ENCODE measurements at regions not wholly inside any gene's neighbourhood (a gene's known extent, or its start where the extent isn't known, plus 50 kb on each side); places are given as distances from the start of the nearest gene placed in this dataset.

DNA sequence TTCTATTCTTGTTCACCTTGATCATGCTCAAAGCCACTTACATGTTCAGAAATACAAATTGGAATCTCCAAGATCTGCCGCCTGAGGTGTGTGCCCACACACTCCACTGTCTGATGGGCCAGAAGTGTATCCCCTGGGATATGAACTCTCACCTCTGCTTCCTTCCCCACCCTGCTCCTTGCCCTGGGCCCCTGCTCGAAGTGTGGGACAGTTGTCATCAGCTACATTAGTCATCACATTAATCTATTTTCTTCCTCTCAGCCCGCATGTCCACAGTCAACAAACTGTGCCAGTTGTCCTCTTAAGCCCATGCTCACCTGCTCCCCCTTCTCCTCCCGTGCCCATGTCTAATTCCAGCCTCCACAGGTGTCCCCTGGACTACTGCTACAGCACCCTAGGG, 154.7 kb downstream of the PTPN20 start:
- 64 to 82% methylated on average over 4 of the region's 4 CpGs for WGBS, 2 donors
- H3K4me3 ChIP-seq, result no peak overlapping the region
- H3K9ac ChIP-seq (ENCODE audit: insufficient read depth in 1 of 2, low read length in 2 of 2), result no peak overlapping the region
- H3K27ac ChIP-seq (ENCODE audit: low read depth in 1 of 2, low read length in 1 of 2), result no peak overlapping the region
- ATAC-seq (ENCODE audit: insufficient read depth, low FRiP score), result no peak
- H3K27me3 ChIP-seq (ENCODE audit: control insufficient read depth in 3 of 3, insufficient read depth in 3 of 3, low read length in 2 of 3), result no peaks in the 10 kb centered on the region
- peaks cover 0 to 7% (median 0%) of the 10 kb centered on the region in 5 donors for H3K4me1 ChIP-seq (ENCODE audit: control insufficient read depth in 5 of 5, insufficient read depth in 5 of 5, low read length in 5 of 5)
- DNase-seq, result no peak
- H3K9me3 ChIP-seq (ENCODE audit: control insufficient read depth in 4 of 4, insufficient read depth in 3 of 4, low read length in 3 of 4), result no peaks in the 10 kb centered on the region
- no peaks in the 10 kb centered on the region for H3K36me3 ChIP-seq (ENCODE audit: control insufficient read depth in 4 of 4, insufficient read depth in 4 of 4, low read length in 4 of 4)
- TF ChIP-seq, protein P1, sequence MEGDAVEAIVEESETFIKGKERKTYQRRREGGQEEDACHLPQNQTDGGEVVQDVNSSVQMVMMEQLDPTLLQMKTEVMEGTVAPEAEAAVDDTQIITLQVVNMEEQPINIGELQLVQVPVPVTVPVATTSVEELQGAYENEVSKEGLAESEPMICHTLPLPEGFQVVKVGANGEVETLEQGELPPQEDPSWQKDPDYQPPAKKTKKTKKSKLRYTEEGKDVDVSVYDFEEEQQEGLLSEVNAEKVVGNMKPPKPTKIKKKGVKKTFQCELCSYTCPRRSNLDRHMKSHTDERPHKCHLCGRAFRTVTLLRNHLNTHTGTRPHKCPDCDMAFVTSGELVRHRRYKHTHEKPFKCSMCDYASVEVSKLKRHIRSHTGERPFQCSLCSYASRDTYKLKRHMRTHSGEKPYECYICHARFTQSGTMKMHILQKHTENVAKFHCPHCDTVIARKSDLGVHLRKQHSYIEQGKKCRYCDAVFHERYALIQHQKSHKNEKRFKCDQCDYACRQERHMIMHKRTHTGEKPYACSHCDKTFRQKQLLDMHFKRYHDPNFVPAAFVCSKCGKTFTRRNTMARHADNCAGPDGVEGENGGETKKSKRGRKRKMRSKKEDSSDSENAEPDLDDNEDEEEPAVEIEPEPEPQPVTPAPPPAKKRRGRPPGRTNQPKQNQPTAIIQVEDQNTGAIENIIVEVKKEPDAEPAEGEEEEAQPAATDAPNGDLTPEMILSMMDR (IDR thresholded peaks at IDR 0.05; ENCODE audit: control extremely low read depth, extremely low read depth), result no peak

DNA sequence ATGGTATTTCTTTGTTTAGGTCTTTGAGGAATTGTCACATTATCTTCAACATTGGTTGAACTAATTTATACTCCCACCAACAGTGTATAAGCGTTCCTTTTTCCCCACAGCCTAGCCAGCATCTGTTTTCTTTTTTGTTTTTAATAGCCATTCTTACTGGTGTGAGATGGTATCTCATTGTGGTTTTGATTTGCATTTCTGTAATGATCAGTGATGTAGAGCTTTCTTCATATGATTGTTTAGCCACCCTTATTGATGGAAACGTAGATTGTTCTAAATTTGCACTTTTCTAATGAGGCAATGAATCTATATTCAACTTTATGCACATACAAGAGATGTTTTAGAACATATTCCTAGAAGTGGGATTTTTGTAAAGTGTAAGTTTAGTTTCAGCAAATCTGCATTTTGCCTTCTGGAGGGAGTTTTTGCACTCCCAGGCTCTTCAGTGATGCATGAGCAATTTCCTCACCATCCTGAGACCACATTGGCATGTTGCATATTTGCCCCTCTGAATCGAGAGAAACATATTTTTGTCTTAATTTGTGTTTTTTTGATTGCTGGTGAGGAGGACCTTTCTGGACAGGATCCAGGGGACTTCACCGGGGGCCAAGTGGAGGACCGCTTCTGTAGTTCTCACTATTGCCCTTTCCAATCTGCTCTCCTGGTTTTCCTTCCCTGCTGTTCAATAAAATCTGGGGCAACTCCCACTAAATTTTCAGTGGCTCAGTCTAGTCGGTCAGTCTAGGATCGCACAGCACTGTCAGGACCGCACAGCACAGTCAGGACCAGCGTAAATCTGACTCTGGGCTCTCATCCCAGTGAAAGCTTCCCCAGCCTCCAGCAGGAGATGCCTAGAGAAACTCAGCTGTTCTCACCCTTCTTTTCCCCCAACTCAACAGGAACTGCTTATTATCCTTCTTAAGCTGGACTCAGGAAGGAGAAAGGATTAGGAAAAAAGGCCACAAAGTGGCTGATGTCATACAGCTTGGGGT, 157.0 kb downstream of the PTPN20 start:
- H3K9me3 ChIP-seq (ENCODE audit: control insufficient read depth in 4 of 4, insufficient read depth in 3 of 4, low read length in 3 of 4), result no peaks in the 10 kb centered on the region
- ATAC-seq (ENCODE audit: insufficient read depth, low FRiP score) (no peak), DNase-seq (peak in 1 of 3 donors; percentile 48)
- H3K36me3 ChIP-seq (ENCODE audit: control insufficient read depth in 4 of 4, insufficient read depth in 4 of 4, low read length in 4 of 4), result no peaks in the 10 kb centered on the region
- no peak overlapping the region for H3K27ac ChIP-seq (ENCODE audit: low read depth in 1 of 2, low read length in 1 of 2)
- TF ChIP-seq, protein P1 (IDR thresholded peaks at IDR 0.05; ENCODE audit: control extremely low read depth, extremely low read depth), result no peak
- WGBS, 2 donors, result 85 to 88% methylated on average over 9 of the region's 9 CpGs
- H3K9ac ChIP-seq (ENCODE audit: insufficient read depth in 1 of 2, low read length in 2 of 2), result no peak overlapping the region
- no peaks in the 10 kb centered on the region for H3K27me3 ChIP-seq (ENCODE audit: control insufficient read depth in 3 of 3, insufficient read depth in 3 of 3, low read length in 2 of 3)
- no peak overlapping the region for H3K4me3 ChIP-seq
- peaks cover 0 to 7% (median 0%) of the 10 kb centered on the region in 5 donors for H3K4me1 ChIP-seq (ENCODE audit: control insufficient read depth in 5 of 5, insufficient read depth in 5 of 5, low read length in 5 of 5)

DNA sequence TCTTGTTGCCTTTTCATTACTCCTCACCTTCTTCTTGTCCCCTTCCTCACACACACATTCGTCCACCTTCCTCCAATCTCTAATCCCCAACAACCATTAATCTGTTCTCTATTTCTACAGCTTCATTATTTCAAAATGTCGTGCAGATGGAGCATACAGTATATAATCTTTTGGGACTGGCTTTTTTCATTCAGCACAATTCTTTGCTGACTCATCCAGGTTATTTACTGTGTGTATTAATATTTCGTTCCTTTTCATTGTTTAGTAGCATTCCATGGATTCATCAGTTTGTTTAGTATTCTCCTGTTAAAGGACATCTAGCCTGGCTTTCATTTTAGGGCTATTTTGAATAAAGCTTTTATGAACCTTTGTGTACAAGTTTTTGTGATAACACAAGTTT, 159.3 kb downstream of the PTPN20 start:
- ATAC-seq (ENCODE audit: insufficient read depth, low FRiP score), result no peak
- H3K9ac ChIP-seq (ENCODE audit: insufficient read depth in 1 of 2, low read length in 2 of 2), result no peak overlapping the region
- H3K9me3 ChIP-seq (ENCODE audit: control insufficient read depth in 4 of 4, insufficient read depth in 3 of 4, low read length in 3 of 4), result no peaks in the 10 kb centered on the region
- no peak for DNase-seq
- H3K4me3 ChIP-seq, result no peak overlapping the region
- no peaks in the 10 kb centered on the region for H3K36me3 ChIP-seq (ENCODE audit: control insufficient read depth in 4 of 4, insufficient read depth in 4 of 4, low read length in 4 of 4)
- no peak overlapping the region for H3K27ac ChIP-seq (ENCODE audit: low read depth in 1 of 2, low read length in 1 of 2)
- 85 to 92% methylated on average over 3 of the region's 3 CpGs for WGBS, 2 donors
- TF ChIP-seq, protein P1 (IDR thresholded peaks at IDR 0.05; ENCODE audit: control extremely low read depth, extremely low read depth), result no peak
- H3K27me3 ChIP-seq (ENCODE audit: control insufficient read depth in 3 of 3, insufficient read depth in 3 of 3, low read length in 2 of 3), result no peaks in the 10 kb centered on the region
- peaks cover 0 to 9% (median 0%) of the 10 kb centered on the region in 5 donors for H3K4me1 ChIP-seq (ENCODE audit: control insufficient read depth in 5 of 5, insufficient read depth in 5 of 5, low read length in 5 of 5)
